ENCODE measurements at regions not wholly inside any gene's neighbourhood (a gene's known extent, or its start where the extent isn't known, plus 50 kb on each side); places are given as distances from the start of the nearest gene placed in this dataset.

DNA sequence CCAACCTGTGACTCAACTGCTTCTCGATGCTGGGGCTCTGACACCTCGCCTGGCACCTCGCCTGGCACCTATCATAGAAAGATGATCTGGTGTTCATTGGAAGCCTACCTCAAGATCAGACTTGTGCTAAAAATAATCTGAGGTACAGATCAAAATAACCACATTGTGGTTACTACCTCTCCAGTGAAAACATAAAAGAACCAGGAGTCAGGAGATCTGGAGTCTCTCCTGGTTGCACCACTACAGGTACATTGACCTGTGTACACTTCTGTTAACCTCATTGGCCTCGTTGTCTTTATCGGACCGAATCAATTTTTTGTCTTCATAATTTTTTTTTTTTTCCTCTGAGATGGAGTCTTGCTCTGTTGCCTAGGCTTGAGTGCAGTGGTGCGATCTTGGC is 695.9 kb downstream of the HDGFL1 start:
- no peak for TF ChIP-seq EZH2 (IDR thresholded peaks at IDR 0.05; ENCODE audit: borderline replicate concordance)
- no peak for TF ChIP-seq EZH2phosphoT487 (IDR thresholded peaks at IDR 0.05; ENCODE audit: low read depth, severe bottlenecking, unreplicated experiment)
- TF ChIP-seq, protein P1, sequence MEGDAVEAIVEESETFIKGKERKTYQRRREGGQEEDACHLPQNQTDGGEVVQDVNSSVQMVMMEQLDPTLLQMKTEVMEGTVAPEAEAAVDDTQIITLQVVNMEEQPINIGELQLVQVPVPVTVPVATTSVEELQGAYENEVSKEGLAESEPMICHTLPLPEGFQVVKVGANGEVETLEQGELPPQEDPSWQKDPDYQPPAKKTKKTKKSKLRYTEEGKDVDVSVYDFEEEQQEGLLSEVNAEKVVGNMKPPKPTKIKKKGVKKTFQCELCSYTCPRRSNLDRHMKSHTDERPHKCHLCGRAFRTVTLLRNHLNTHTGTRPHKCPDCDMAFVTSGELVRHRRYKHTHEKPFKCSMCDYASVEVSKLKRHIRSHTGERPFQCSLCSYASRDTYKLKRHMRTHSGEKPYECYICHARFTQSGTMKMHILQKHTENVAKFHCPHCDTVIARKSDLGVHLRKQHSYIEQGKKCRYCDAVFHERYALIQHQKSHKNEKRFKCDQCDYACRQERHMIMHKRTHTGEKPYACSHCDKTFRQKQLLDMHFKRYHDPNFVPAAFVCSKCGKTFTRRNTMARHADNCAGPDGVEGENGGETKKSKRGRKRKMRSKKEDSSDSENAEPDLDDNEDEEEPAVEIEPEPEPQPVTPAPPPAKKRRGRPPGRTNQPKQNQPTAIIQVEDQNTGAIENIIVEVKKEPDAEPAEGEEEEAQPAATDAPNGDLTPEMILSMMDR (IDR thresholded peaks at IDR 0.05; ENCODE audit: poor library complexity) = no peak
- Histone ChIP-seq H3K4me1 (ENCODE audit: insufficient read depth) (no peaks in the 10 kb centered on the region), H3K4me2 (no peak overlapping the region), H2AFZ (no peak overlapping the region), H3K9me3 (ENCODE audit: low read depth) (no peaks in the 10 kb centered on the region), H4K20me1 (ENCODE audit: insufficient read depth, poor library complexity, severe bottlenecking) (no peaks in the 10 kb centered on the region), H3K4me3 (no peak overlapping the region), H3K79me2 (no peaks in the 10 kb centered on the region), H3K27me3 (no peaks in the 10 kb centered on the region), H3K36me3 (replicated peaks; ENCODE audit: insufficient read depth, low read depth) (no peaks in the 10 kb centered on the region), H3K27ac (no peak overlapping the region), H3K9me2 (replicated peaks; ENCODE audit: insufficient read depth) (no peaks in the 10 kb centered on the region)
- 97% methylated on average over 7 of the region's 7 CpGs for WGBS (ENCODE audit: low lambda C conversion rate, missing lambda C conversion rate)
- no peak for DNase-seq (ENCODE audit: low spot score)

DNA sequence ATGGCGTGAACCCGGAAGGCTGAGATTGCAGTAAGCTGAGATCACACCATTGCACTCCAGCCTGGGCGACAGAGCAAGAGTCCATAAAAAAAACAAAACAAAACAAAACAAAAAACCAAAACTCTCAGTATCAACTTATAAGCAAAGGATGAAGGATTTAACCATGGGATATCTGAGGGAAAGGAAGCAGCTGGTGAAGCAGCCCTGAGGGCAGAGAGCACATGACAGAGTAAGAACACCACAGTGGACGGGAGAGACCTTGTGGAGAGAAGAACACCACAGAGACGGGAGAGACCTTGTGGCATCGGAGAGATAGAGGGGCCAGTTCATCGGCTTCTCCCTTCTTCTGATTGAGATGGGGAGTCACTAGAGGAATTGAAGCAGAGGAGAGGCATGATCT is 697.2 kb downstream of the HDGFL1 start:
- no peak overlapping the region for H2AFZ ChIP-seq
- WGBS (ENCODE audit: low lambda C conversion rate, missing lambda C conversion rate) = 97% methylated on average over 7 of the region's 7 CpGs
- H3K27me3 ChIP-seq = no peaks in the 10 kb centered on the region
- TF ChIP-seq EZH2 (IDR thresholded peaks at IDR 0.05; ENCODE audit: borderline replicate concordance) = no peak
- TF ChIP-seq, protein P1 (IDR thresholded peaks at IDR 0.05; ENCODE audit: poor library complexity) = no peak
- TF ChIP-seq EZH2phosphoT487 (IDR thresholded peaks at IDR 0.05; ENCODE audit: low read depth, severe bottlenecking, unreplicated experiment) = no peak
- no peaks in the 10 kb centered on the region for H3K36me3 ChIP-seq (replicated peaks; ENCODE audit: insufficient read depth, low read depth)
- no peak for DNase-seq (ENCODE audit: low spot score)
- H4K20me1 ChIP-seq (ENCODE audit: insufficient read depth, poor library complexity, severe bottlenecking) = no peaks in the 10 kb centered on the region
- no peak overlapping the region for H3K27ac ChIP-seq
- no peak overlapping the region for H3K4me3 ChIP-seq
- no peaks in the 10 kb centered on the region for H3K9me2 ChIP-seq (replicated peaks; ENCODE audit: insufficient read depth)
- H3K9me3 ChIP-seq (ENCODE audit: low read depth) = no peaks in the 10 kb centered on the region
- no peak overlapping the region for H3K4me2 ChIP-seq
- no peaks in the 10 kb centered on the region for H3K79me2 ChIP-seq
- no peaks in the 10 kb centered on the region for H3K4me1 ChIP-seq (ENCODE audit: insufficient read depth)

- Histone ChIP-seq H4K20me1 (ENCODE audit: insufficient read depth, poor library complexity, severe bottlenecking) (no peaks in the 10 kb centered on the region), H3K9me2 (replicated peaks; ENCODE audit: insufficient read depth) (no peaks in the 10 kb centered on the region), H3K4me3 (no peak overlapping the region), H3K4me1 (ENCODE audit: insufficient read depth) (no peaks in the 10 kb centered on the region), H3K36me3 (replicated peaks; ENCODE audit: insufficient read depth, low read depth) (no peaks in the 10 kb centered on the region), H3K27ac (no peak overlapping the region), H3K4me2 (no peak overlapping the region), H2AFZ (no peak overlapping the region), H3K9me3 (ENCODE audit: low read depth) (no peaks in the 10 kb centered on the region), H3K27me3 (no peaks in the 10 kb centered on the region), H3K79me2 (no peaks in the 10 kb centered on the region)
- 59% methylated on average over 2 of the region's 2 CpGs for WGBS (ENCODE audit: low lambda C conversion rate, missing lambda C conversion rate)
- no peak for TF ChIP-seq EZH2phosphoT487 (IDR thresholded peaks at IDR 0.05; ENCODE audit: low read depth, severe bottlenecking, unreplicated experiment)
- TF ChIP-seq, protein P1 (IDR thresholded peaks at IDR 0.05; ENCODE audit: poor library complexity) = no peak
- no peak for TF ChIP-seq EZH2 (IDR thresholded peaks at IDR 0.05; ENCODE audit: borderline replicate concordance)
- no peak for DNase-seq (ENCODE audit: low spot score)
Measured at GRCh38 chr6:23267651-23268050, 698.3 kb downstream of the HDGFL1 start.

DNA sequence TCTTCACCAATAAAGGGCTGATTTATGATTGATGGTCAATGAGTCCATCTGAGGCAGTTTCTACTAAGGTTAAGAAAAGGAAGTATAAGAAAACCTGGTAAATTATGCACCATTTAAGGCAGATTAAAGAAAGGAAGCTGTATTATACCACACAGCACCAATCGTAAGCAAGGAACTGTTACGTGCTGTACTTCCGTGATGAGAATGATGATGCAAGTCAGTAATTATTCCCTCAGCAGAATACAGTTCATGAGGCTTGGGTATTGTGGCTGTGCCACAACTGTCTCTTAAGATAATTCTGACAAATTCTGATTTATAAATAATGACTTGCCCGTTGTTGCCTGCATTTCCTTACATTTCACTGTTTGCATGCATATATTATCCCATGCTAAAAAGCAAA is 699.0 kb downstream of the HDGFL1 start:
- no peak for DNase-seq (ENCODE audit: low spot score)
- Histone ChIP-seq H3K27ac (no peak overlapping the region), H4K20me1 (ENCODE audit: insufficient read depth, poor library complexity, severe bottlenecking) (no peaks in the 10 kb centered on the region), H3K4me1 (ENCODE audit: insufficient read depth) (no peaks in the 10 kb centered on the region), H3K9me3 (ENCODE audit: low read depth) (no peaks in the 10 kb centered on the region), H3K79me2 (no peaks in the 10 kb centered on the region), H3K4me3 (no peak overlapping the region), H3K9me2 (replicated peaks; ENCODE audit: insufficient read depth) (no peaks in the 10 kb centered on the region), H3K4me2 (no peak overlapping the region), H2AFZ (no peak overlapping the region), H3K36me3 (replicated peaks; ENCODE audit: insufficient read depth, low read depth) (no peaks in the 10 kb centered on the region), H3K27me3 (no peaks in the 10 kb centered on the region)
- TF ChIP-seq, protein P1 (IDR thresholded peaks at IDR 0.05; ENCODE audit: poor library complexity) = no peak
- no peak for TF ChIP-seq EZH2phosphoT487 (IDR thresholded peaks at IDR 0.05; ENCODE audit: low read depth, severe bottlenecking, unreplicated experiment)
- TF ChIP-seq EZH2 (IDR thresholded peaks at IDR 0.05; ENCODE audit: borderline replicate concordance) = no peak
- 80% methylated on average over 4 of the region's 4 CpGs for WGBS (ENCODE audit: low lambda C conversion rate, missing lambda C conversion rate)
